DMS79 (cell line): ENCODE measurements at regions not wholly inside any gene's neighbourhood (a gene's known extent, or its start where the extent isn't known, plus 50 kb on each side); places are given as distances from the start of the nearest gene placed in this dataset.

ENCODE experiments used
- DNase-seq: peaks from one replicate; lab custom pipeline; 2025; lab: John Stamatoyannopoulos, UW

DNA sequence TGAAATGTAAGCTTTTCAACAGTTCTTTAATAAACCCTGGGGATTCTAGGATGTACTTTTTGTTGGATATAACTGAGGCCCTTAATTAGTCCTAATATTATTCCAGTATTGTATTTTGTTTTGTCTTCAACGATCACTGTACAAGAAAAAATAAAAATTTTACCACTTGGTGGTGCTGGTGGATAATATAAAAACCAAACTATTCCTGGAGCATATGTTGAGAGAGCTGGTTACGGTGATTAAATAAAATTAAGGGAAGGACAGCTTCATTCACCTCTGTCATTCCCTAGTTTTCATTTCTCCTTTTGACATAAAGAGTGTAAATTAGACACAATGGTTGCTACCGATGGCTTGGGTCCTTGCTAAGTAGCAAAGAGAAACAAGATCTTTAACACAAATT lies 598.6 kb upstream of the PCDH20 start:
- no peak for DNase-seq

DNA sequence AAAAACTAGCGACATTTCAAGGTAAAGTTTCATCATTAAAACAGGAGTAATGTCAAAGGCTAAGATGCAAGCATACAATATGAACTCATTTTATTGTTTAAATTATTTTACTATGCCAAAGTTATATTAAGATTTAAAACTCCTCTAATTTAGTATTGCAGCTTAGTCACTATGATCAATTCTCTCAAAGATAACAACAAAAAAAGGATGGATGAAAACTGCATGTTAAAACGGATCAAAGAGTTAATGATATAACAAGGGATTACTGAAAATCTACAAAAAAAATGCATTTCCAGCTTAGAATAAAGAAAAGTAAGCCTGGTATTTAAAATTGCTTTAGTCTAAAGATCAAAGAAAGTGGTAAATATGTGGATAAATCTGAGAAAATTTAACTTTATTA lies 587.8 kb upstream of the PCDH20 start:
- DNase-seq = no peak

DNA sequence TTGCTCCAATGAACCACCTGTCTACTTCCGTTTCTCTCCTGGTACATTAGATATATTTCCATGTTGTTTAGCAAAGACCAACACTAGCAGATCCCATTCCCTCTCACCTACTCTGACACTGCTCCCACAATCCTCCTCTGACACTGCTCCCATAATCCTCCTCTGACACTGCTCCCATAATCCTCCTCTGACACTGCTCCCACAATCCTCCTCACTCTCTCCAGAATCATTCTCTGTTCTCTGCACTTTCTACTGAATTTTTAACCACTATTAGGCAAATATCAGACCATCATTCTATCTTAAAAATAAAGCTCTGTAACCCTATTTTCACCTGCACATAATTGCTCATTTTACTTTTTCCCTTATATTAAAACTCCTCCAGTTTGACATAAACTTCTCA lies 578.5 kb upstream of the PCDH20 start:
- no peak for DNase-seq

DNA sequence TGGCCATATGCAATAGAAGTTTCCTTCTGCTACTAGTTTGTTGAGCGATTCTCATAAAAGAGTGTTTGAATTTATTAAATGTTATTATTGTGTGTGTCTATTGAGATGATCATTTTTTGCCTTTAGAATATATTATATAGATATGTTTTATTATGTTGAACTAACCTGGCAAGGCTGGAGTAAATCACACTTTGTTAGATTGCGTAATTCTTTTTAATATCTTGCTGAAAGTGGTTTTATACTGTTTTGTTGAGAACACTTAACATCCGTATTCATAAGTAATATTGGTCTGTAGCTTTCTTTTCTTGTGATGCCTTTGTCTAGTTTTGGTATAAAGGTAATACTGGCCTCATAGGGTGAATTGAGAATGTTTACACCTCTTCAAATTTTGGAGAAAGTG lies 574.3 kb upstream of the PCDH20 start:
- no peak for DNase-seq

DNA sequence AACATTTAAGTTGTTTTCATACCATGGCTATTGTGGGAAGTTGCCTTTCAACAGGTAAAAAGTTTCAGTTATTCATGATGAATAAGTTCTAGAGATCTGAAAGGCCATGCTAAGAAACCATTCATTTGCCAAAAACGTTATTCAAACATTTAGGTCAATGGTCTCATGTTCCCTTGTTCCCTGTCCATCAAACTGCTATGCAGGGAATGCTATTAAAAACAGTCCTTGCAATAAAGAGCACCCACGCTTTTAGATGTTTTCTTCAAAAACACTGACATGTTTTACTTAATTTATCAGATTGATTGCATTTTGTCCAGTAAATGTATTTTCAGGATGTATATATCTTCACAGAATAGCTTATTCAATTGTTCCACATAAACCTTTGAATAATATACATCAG lies 573.2 kb upstream of the PCDH20 start:
- DNase-seq = no peak

DNA sequence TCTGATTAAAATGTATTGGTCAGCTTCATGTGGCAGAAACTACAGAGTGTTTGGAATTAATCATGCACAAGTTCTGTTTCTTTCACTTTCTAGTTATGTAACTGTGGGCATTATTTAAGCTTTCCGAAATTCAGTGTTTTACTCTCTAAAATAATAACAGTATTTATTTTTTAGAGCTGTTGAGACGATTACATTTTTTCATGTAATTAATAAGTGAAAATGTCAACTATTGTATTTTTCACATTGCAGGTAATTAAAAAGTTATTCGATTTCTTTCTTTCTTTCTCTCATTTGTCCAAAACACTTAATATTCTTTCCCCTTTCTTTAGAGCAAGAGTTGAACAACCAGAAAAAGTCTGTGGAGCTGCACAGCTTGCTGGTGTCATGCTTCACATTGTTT lies 559.4 kb upstream of the PCDH20 start:
- DNase-seq = no peak

DNA sequence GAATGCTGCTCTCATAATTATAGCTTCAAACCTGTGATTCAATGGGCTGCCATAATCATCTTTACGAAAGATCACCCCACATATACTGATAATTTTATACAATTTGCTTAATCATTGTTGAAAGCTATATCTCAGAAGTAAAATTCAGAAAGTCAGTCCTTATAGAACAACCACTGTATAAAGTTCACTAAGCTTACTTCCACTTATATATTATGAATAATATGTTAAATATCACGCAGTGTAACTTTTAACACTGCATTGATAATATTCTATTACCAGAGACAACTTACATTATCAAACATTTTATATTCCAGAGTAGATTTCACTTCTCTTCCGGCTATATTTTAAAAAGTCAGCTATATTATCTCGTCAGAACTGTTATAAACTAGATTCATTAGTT lies 550.1 kb upstream of the PCDH20 start:
- no peak for DNase-seq

DNA sequence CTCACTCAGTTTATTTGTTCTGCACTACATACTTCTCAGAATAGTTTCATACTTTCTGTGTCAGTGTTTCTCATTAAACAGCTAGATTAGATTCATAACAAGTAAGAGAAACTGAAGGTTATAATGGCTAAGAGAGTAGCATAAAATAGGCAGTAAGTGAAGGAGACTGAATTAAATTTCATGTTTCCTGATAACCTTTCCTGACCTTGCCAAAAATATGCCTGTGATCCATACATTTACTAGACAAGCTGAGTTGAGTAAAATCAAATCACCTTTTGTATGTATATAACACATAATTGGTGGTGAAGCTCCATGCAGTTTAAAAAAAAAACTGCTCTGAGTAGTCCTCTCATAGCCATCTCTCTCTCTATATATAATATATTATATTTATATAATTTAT lies 545.3 kb upstream of the PCDH20 start:
- no peak for DNase-seq

DNA sequence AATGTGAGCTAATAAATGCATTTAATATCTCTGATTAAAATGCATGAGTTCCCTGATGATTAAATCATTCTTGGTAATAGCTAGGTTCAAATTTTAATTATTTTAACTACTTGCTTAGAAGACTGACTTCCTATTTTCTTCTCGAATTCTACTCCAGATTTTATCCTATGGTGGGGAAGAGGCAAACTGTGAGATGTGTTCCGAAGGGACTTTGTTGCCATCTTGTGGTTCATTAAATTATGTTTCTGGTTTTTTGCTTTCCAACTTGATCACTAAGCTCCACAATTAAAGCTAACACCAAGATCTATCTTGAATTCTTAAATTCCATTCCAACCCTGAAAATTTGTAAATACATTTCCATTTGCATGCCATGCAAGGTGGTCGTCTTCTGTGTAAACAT lies 538.4 kb upstream of the PCDH20 start:
- no peak for DNase-seq

DNA sequence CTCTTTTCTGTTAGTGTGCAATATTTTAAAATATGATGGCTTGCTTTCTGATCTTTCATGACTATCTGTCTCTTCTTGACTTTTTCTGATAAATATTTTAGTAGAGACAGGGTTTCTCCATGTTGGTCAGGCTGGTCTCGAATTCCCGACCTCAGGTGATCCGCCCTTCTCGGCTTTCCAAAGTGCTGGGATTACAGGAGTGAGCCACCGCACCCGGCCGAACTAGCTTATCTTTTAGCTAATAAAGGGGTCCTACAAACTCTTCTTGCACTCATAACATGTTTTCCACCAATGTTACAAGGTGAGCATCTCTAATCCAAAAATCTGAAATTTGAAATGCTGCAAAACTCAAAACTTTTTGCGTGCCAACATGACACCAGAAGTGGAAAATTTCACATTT lies 535.2 kb upstream of the PCDH20 start:
- DNase-seq = no peak

DNA sequence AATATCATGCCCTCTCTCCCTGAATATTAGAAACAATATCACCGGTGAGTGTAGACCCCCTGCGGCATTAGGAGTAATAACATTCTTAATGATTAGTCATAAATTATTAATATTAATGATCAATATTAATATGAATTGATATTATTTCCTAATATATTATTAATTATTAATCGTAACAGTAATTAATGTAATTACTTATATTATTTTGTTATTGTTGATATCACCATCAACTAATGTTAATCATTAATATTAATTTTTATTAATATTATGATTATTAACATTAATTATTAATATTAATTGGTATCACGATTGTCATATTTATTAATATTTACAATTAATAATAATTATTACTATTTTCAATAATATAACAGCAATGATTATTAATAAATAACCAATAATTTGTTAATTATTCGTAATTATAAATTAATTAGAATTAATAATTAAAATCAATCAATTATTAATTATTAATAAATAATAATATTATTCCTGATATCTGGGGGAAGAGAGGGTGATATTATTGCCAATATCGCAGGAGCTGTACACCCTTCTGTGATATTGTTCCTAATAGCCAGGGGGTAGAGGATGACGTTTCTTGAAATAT lies 528.8 kb upstream of the PCDH20 start:
- DNase-seq = no peak

DNA sequence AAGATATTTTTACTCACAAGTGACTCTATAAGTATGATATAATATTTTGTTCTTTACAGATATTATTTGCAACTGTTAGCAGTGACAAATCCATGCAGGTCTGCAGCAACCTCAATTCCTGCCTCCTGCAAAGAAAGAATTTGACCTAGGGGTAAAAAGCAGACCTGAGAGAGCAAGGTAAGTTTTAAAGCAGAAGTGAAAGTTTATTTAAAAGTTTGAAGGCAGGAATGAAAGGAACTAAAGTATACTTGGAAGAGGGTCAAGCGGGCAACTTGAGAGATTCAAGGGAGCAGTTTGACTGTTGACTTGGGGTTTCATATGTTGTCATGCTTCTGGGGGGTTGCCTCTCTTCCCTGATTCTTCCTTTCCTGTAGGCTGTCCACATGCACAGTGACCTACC lies 520.1 kb upstream of the PCDH20 start:
- no peak for DNase-seq

DNA sequence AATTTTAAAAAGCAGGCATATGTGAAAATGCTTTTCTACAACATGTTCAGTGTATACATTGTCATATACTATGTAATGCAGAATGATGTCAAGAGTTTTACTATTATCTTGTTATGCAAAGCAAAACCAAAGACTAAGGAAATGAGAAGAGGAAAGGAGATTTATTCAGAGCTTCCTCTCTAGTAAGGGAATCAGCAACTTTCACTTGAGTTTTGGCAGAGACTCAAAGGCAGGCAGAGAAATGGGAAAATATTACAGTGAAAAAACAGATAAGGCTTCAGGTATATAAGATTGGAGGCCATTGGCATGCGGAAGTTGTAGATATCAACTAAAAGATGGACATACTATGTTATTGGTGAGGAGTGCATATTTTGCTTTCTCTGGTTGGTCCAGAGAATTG lies 512.0 kb upstream of the PCDH20 start:
- DNase-seq = no peak

DNA sequence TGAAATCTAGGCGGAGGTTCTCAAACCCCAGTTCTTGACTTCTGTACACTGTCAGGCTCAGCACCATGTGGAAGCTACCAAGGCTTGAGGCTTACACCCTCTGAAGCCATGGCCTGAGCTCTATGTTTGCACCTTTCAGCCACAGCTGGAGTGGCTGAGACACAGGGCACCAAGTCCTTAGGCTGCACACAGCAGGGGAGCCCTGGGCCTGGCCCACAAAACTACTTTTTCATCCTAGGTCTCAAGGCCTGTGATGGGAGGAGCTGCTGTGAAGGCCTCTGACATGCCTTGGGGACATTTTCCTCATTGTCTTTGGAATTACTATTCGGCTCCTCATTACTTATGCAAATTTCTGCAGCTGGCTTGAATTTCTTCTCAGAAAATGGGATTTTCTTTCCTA lies 503.2 kb upstream of the PCDH20 start:
- DNase-seq = no peak

DNA sequence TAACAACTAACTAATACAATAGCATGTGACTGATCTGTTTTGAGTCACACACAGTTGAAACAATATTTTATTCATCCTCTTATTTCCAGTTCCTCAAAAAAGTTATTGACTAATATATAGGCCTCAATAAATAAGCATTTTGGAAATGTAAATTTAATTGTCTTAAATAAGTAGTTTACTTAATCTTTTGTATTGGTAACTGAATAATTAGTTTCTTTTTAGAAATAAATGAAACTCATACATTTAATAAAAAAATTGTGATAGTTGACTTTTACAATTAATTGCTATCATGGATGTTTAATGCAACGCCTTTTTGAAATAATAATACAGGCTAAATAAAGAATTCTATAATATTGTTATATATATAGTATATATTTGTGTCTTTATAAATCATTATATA lies 500.8 kb upstream of the PCDH20 start:
- no peak for DNase-seq

DNA sequence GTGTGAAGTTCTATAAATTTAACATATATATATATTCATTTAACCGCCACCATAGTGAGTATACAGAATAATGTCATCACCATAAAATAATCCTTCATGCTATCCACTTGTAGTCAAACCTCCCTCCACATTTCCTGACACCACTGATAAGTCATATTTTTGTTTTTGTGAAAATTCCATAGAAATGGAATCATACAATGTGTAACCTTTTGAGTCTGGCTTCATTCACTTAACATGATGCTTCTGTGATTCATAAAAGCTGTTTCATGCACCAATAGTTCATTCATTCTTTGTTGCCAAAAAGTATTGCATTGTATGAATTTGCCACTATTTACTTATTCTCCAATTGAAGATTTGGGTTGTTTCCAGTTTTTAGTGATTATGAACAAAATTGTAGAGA lies 497.5 kb upstream of the PCDH20 start:
- no peak for DNase-seq

DNA sequence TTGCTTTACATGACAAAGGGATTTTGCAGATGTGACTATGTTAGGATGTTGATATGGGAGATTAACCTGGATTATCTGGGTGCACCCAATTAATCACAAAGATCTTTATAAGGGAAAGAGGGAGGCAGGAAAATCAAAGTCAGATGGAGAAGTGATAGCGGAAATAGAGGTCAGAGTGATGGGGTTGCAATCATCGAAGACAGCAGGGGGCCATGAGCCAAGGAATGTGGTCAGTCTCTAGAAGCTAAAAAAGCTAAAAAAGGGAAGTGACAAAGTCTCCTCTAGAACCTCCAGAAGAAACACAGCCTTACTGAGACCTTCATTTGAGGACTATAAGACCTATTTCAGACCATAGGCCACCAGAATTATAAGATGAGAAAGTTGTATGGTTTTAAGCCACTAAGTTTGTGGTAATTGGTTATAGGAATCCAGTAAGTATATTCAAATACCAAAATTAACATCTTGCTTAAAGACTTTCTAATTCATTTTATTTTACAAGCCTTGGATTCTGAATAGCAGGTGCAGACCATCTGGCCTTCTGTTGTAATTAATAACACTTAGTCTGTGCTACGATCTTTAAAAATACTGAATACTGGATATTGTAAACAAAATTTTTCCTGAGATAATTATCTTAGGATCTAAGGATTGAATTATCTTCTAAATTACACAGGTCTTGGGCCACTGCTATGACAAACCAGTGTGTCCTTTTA lies 493.4 kb upstream of the PCDH20 start:
- DNase-seq = no peak

DNA sequence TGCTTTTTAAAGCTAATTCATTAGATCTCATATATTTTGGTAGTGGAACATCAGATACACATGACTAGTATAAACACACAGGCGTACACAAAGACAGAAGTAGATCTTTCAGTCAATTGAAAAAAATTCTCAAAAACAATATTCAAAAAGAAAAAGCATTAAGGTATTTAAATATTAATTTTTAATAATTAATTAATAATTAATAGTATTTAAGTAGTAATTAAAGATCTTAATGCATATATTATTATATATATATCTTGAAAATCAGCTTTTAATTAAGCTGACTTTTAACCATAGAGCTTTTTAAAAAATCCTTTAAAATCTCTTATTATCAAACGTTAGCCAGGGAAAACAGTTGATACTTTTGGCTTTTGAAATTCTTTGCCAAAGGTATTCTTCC lies 489.4 kb upstream of the PCDH20 start:
- no peak for DNase-seq

DNA sequence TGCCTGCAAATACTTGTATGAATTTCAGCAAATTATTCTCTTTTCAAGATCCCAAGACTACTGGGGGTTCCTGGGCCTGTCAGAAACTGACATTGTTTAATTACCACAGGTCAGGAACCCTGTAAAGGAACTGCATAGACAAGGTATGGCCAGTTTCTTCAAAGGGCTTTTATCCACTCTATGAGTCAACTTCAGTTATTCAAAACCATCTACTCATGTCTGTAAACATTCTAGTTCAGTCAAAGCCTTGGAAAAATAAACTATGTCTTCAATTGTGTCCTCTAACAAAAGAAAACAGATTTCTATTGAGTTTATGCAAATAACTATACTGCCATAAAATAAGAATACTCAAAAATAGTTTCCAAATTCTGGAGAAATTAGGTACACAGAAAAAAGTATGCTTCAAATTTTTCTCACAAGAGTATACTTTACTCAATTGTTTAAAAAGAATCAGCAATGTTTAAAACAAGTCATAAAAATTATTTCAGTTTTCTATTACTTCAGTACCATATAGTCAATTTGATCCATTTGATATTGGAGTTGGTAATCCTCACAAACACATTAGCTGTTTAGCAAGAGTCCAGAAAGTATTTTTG lies 486.4 kb upstream of the PCDH20 start:
- no peak for DNase-seq

DNA sequence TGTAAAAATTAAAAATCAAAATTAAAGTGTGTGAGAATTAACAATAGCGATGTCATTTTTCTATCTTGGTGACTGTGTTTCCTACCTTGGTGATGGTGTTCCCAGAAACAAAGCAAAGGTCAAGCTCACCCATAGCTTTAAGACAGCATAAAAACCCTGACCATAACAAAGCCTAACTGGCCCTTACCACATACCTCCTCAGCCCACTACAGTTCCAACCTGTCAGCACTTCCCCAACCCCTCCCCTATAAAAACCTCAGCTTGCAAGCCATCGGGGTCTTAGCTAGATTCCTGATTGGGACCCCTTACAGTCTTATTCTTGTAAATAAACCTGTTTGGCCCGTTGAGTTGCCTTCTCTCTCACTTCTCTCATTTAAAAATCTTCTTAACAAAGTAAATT lies 484.4 kb upstream of the PCDH20 start:
- no peak for DNase-seq

DNA sequence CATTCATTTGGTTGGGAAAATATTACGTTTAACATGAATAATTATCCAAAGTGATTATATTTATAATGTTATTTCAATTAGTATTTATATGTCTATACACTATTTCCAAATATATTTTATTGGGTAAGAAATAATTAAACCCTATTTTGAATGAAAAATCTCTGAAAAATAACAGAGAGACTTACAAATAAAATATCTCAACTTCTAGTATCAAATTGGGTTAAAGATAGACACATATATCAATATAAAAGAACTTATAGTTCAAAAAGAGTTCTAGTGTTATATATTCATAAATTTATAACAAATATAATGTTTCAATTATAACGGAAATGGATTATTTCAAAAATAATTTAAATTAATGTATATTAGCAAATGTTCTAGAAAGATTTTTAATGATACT lies 482.6 kb upstream of the PCDH20 start:
- DNase-seq = no peak

DNA sequence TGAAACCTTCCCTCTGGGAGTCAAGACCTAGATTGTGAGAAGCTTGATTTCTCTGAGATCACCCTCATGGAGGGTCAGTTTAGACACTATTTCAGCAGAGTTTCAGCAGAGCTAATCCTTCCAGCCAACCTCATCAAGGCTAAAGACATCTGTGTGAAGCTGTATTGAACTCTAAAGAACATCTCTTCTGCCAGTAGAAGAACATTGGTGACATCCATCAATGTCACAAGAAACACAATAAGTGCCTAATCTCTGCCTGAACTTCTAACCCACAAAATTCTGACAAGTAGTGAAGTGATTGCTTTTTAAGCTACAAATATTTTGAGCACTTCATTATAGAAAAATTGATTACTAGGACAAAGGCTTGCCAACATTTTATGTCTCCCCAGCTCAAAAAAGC lies 475.8 kb upstream of the PCDH20 start:
- no peak for DNase-seq

DNA sequence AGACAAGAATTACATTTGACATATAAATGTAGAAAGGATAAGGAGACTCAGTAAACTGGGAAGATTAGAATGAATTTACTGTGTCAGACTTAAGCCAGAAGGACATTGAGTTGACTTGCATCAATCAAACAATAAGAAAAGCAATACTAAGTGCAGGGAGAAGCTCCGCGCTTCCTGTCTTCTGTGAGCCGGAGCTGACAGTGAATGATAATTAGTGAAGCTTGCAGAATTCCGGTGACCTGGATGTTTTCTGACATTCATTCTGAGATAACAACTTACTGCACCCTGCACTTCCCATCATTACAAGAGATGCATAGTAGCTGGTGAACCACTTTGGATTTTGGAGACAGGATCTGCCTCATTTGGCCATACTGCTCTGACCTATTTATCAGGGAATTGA lies 469.2 kb upstream of the PCDH20 start:
- no peak for DNase-seq
